BJ (cell line): ENCODE measurements at regions not wholly inside any gene's neighbourhood (a gene's known extent, or its start where the extent isn't known, plus 50 kb on each side); places are given as distances from the start of the nearest gene placed in this dataset.

Source experiments
- CTCF ChIA-PET: fragments of 350-600 bp; formaldehyde crosslinking; extraction: SDS; loops from one replicate; lab custom pipeline; 2021; ENCODE audit warnings: antibody characterized with exemption, inconsistent platforms; lab: Yijun Ruan, JAX
- POLR2A ChIA-PET: fragments of 300-600 bp; sonication (Branson Sonifier 250); formaldehyde crosslinking; extraction: SDS; loops from one replicate; lab custom pipeline; 2021; ENCODE audit warnings: antibody characterized with exemption; lab: Charles Lee
- DNase-seq: peaks from one replicate; pipeline ENCODE4 v3.0.0-alpha.2; 2011; ENCODE audit warnings: low read depth
- H3K27me3 ChIP-seq: 2 replicates; pipeline ENCODE4 v1.6.0; 2011; ENCODE audit warnings: low read length; ENCODE audit not compliant: control insufficient read depth, insufficient read depth
- H3K36me3 ChIP-seq: 2 replicates; pipeline ENCODE4 v1.5.1; 2011; ENCODE audit warnings: low read length; ENCODE audit not compliant: control insufficient read depth, insufficient read depth
- H3K4me3 ChIP-seq: 2 replicates; pipeline ENCODE4 v1.5.1; 2011; ENCODE audit warnings: low read depth, mild to moderate bottlenecking, control low read depth, low read length
- CTCF ChIP-seq: IDR thresholded peaks from 2 replicates; pipeline ENCODE4 v1.5.1; 2011; ENCODE audit warnings: low read depth, mild to moderate bottlenecking, control low read depth, inconsistent platforms, low read length, moderate library complexity; ENCODE audit not compliant: insufficient read depth

GRCh38 chr3:74739242-74739641, 124.8 kb upstream of the CNTN3 start:
- no peak overlapping the region for H3K4me3 ChIP-seq
- H3K27me3 ChIP-seq, result no peaks in the 10 kb centered on the region
- TF ChIP-seq CTCF, result no peak
- DNase-seq, result no peak
- CTCF ChIA-PET, result no interaction called here
- POLR2A ChIA-PET, result no interaction called here
- H3K36me3 ChIP-seq, result no peaks in the 10 kb centered on the region

GRCh38 chr3:74722211-74722610, 107.8 kb upstream of the CNTN3 start:
- no peaks in the 10 kb centered on the region for H3K36me3 ChIP-seq
- H3K4me3 ChIP-seq, result no peak overlapping the region
- ChIA-PET POLR2A (no interaction called here), CTCF (interaction anchor here (0.7 to 1.3 kb wide), 2 partner anchors 8 to 44 kb away, joined by 3 to 4 read pairs; no protein-coding TSS in a partner anchor)
- DNase-seq, result no peak
- TF ChIP-seq CTCF, result no peak
- no peaks in the 10 kb centered on the region; the same call in 1 of the 2 replicates for H3K27me3 ChIP-seq

GRCh38 chr3:74713977-74714376, 99.5 kb upstream of the CNTN3 start:
- TF ChIP-seq CTCF, result no peak
- no peaks in the 10 kb centered on the region for H3K27me3 ChIP-seq
- no peaks in the 10 kb centered on the region for H3K36me3 ChIP-seq
- ChIA-PET CTCF (interaction anchor here (0.8 to 1.5 kb wide), 2 partner anchors 9 to 12 kb away, joined by 4 read pairs; no protein-coding TSS in a partner anchor), POLR2A (no interaction called here)
- no peak for DNase-seq
- H3K4me3 ChIP-seq, result no peak overlapping the region

- no peak for TF ChIP-seq CTCF
- POLR2A ChIA-PET, result no interaction called here
- Histone ChIP-seq H3K4me3 (no peak overlapping the region), H3K36me3 (no peaks in the 10 kb centered on the region), H3K27me3 (no peaks in the 10 kb centered on the region)
- no peak for DNase-seq
- CTCF ChIA-PET, result no interaction called here
Measured at GRCh38 chr3:74711913-74712512, 97.6 kb upstream of the CNTN3 start.

GRCh38 chr3:74709951-74710350, 95.5 kb upstream of the CNTN3 start:
- H3K27me3 ChIP-seq, result no peaks in the 10 kb centered on the region
- TF ChIP-seq CTCF, result no peak
- H3K36me3 ChIP-seq, result no peaks in the 10 kb centered on the region
- H3K4me3 ChIP-seq, result no peak overlapping the region
- POLR2A ChIA-PET, result no interaction called here
- DNase-seq, result no peak
- CTCF ChIA-PET, result interaction anchor here (0.7 kb wide), 1 partner anchor 40 kb away, joined by 3 read pairs; no protein-coding TSS in a partner anchor
